ENCODE measurements at regions not wholly inside any gene's neighbourhood (a gene's known extent, or its start where the extent isn't known, plus 50 kb on each side); places are given as distances from the start of the nearest gene placed in this dataset.

DNA sequence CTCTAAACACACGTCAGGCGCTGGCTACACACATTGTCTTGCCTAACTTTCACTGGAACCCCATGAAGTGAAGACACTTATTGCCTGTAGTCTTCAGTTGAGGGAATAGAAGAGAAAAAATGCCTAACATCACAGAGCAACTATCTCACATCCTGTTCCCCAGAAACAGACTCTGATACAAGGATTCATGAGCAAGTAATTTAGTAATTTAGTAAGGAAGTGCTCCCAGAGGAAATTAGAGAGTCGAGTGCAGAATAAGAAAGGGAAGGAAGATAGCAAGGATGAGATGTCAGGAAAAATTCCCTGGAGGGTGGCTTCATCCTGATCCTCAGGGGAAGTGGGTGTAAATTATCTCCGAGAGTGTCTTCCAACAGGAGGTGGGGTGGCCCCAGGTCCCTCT lies 104.0 kb downstream of the FOXA2 start:
- TF ChIP-seq POLR2A (IDR thresholded peaks at IDR 0.05; ENCODE audit: extremely low read depth, insufficient read length): no peak
- TF ChIP-seq, protein P1, sequence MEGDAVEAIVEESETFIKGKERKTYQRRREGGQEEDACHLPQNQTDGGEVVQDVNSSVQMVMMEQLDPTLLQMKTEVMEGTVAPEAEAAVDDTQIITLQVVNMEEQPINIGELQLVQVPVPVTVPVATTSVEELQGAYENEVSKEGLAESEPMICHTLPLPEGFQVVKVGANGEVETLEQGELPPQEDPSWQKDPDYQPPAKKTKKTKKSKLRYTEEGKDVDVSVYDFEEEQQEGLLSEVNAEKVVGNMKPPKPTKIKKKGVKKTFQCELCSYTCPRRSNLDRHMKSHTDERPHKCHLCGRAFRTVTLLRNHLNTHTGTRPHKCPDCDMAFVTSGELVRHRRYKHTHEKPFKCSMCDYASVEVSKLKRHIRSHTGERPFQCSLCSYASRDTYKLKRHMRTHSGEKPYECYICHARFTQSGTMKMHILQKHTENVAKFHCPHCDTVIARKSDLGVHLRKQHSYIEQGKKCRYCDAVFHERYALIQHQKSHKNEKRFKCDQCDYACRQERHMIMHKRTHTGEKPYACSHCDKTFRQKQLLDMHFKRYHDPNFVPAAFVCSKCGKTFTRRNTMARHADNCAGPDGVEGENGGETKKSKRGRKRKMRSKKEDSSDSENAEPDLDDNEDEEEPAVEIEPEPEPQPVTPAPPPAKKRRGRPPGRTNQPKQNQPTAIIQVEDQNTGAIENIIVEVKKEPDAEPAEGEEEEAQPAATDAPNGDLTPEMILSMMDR (IDR thresholded peaks at IDR 0.05; ENCODE audit: low read depth, low read length): no peak

All from NB4 (cell line).